GM12878 (cell line): ENCODE measurements at regions not wholly inside any gene's neighbourhood (a gene's known extent, or its start where the extent isn't known, plus 50 kb on each side); places are given as distances from the start of the nearest gene placed in this dataset.

Source experiments
- EZH2 ChIP-seq: IDR thresholded peaks from 2 replicates; pipeline ENCODE4 v1.6.1; 2012; ENCODE audit warnings: low read depth, mild to moderate bottlenecking, control low read depth, inconsistent platforms, low read length, borderline replicate concordance; ENCODE audit not compliant: control insufficient read depth
- NBN ChIP-seq: fragments of 450-650 bp; IDR thresholded peaks from 2 replicates; pipeline ENCODE4 v1.6.1; 2016
- SMC3 ChIP-seq: IDR thresholded peaks from 2 replicates; pipeline ENCODE4 v1.6.1; 2011; ENCODE audit warnings: low read length, improper control_type of control experiment, borderline replicate concordance

DNA sequence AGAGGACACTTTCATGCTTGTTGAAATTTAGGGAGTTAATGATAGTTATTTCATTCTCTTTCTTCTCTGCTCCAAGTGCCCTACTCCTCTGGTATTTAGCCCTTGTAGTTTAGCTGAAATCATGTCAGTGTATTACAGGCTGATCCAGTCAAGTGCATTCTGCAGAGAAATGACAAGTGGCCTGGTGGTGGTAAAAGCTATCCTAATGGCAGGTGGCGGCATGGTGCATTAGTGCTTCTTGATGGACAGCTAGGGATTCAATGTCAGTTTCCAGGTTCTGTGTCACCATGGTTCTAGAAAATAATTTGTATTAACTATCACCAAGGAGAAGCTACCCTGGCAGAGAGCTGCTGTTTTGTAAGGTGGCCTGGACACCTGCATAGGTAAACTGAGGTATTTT is 90.0 kb upstream of the BNIP2 start:
- TF ChIP-seq EZH2 (no peak), NBN (no peak), SMC3 (no peak)
